Erythroblast (primary cell): ENCODE measurements at regions not wholly inside any gene's neighbourhood (a gene's known extent, or its start where the extent isn't known, plus 50 kb on each side); places are given as distances from the start of the nearest gene placed in this dataset.

ENCODE experiments used
- DNase-seq, 2 experiments: peaks; one replicate each; lab custom pipeline; 2025; lab: John Stamatoyannopoulos, UW
- GATA1 ChIP-seq: IDR thresholded peaks from 2 replicates; pipeline ENCODE4 v1.6.1; 2011; ENCODE audit warnings: low read depth, mild to moderate bottlenecking, control low read depth, low read length, moderate library complexity
- POLR2A ChIP-seq: IDR thresholded peaks from 2 replicates; pipeline ENCODE4 v1.6.1; 2011; ENCODE audit warnings: mild to moderate bottlenecking, low read length

DNA sequence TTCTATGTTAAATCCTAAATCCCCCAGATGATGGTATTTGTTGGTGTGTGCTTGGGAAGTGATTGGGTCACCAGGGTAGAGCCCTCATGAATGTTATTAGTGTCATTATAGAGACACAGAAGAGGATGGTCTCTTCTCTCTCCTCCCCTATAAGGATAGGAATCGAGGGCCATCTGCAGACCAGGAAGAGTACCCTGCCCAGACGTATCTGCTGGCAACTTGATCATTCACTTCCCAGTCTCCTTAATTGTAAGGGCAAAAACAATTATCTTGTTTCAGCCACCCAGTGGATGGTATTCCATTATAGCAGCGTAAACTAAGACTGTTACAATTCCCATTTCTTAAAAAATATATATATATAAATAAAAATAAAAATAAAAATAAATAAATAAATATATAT, 892.2 kb downstream of the SI start:
- no peak for TF ChIP-seq GATA1
- TF ChIP-seq POLR2A: no peak
- DNase-seq: no peak

DNA sequence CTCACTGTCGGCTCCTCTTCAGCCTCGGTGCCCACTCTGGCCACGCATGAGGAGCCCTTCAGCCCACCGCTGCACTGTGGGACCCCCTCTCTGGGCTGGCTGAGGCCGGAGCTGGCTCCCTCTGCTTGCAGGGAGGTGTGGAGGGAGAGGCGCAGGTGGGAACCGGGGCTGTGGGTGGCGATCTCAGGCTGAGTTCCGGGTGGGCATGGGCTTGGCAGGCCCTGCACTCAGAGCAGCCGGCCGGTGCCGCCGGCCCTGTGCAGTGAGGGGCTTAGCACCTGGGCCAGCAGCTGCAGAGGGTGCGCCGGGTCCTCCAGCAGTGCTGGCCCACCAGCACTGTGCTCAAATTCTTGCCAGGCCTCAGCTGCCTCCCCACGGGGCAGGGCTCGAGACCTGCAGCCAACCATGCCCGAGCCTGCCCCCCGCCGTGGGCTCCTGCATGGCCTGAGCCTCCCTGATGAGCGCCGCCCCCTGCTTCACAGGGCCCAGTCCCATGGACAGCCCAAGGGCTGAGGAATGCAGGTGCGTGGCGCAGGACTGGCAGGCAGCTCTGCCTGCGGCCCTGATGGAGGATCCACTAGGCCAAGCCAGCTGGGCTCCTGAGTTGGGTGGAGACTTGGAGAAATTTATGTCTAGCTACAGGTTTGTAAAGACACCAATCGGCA, 899.1 kb downstream of the SI start:
- DNase-seq: no peak
- TF ChIP-seq GATA1 (no peak), POLR2A (no peak)

DNA sequence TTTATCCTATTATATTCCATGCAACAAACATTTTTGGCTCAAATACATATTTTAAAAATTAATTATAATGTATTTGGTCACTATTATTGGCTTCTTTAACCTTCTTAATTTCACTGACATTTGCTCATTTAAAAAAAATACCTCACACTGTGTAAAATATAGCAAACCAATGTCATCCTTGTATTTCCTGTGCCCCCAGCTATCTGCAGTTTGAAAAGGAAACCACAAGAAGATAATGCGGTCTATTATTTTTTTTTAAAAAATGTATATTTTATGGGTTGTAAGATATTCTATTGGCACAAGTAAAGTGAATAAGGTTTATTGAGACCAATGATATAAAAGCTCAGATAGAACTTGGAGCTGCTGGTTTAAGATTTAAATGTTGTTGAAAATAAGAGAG, 904.2 kb downstream of the SI start:
- no peak for TF ChIP-seq POLR2A
- TF ChIP-seq GATA1: no peak
- DNase-seq: no peak

DNA sequence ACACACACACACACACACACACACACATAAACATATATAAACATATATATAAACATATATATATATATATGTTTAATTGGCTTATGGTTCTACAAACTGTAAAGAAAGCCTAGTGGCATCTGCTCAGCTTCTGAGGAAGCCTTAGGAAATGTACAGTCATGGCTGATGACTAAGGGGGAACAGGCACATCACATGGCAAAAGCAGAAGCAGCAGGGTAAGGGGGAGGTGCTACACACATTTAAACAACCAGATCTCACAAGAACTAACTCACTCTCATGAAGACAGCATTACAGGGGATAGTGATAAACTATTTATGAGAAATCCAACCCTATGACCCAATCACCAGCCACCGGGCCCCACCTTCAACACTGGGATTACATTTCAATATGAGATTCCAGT, 922.9 kb downstream of the SI start:
- TF ChIP-seq GATA1: no peak
- TF ChIP-seq POLR2A: no peak
- no peak for DNase-seq

DNA sequence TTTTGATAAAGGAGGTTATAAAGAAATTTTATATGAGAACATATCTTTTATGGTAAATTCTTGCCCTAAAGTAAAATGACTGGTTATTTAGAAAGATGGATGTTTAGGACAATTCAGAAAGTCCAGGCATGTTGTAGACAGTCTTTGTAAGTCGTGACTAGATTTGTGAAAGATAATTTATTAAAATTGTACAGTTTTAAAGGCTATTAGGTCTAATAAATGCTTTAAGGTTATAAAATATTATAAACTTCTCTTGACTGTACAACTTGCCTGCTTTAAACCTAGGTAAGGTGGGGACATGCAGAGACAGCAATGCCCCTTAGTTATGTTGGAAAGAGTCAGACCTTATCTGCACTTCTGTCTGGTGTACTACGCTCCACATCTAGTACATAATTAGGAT, 933.5 kb downstream of the SI start:
- no peak for DNase-seq
- TF ChIP-seq GATA1 (no peak), POLR2A (no peak)

DNA sequence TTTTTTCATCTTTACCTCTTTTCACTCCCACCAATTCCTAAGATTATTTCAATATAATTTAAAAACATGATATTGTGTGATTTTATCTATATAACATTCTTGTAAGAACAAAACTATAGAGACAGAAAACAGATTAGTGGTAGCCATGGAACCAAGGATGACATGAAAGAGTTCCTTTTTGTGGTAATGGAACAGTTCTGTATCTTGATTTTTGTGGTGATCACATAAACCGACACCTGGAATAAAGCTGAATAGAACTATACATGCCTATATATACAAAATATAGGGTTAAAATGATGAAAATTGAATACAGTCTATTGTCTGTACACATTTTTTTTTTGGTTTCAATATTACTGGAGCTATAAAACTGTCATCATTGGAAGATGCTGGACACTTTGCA, 945.4 kb downstream of the SI start:
- no peak for DNase-seq
- TF ChIP-seq GATA1: no peak
- TF ChIP-seq POLR2A: no peak

DNA sequence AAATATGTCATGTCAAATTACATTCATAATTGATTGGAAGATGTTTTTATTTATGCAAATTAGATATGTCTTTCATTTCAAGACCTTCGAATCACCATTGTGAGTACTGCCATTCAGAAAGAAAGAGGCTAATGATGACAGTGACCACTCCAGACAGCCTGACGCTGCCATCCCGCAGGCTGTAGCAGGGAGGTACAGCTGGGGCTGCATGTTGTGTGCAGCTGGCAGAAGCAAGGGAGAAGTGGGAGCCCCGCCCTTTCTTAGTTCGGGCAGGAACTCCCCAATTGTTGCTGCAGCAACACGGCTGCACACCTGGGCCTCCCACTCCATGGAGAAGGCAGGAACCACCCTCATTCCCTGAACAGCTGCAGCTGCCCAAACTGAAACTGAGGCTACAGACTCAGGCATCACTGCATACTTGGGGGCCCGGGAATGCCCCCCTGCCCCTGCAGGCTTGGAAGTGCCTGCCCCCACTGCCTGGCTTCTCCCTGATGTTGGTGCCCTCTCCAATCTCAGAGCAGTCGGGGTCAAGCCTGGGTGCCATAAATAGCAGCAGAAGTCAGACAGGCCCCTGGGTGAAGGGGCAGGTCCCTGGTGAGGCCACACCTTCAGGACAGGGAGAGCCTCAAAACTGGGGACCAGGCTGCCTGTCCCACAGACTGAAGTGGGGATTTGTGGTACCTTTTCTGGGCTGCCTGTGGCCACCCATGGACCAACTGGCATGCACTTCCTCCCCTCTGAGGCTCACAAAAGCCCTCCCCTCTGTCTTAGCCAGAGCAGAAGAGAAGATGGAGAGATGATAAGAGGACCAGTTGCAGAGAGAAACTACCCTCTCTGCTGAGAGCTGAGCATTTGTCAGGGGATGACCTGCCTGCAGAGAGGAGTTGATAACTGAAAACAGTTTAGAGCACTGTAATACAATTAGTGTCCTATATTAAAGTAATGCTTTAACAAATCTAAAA, 964.6 kb downstream of the SI start:
- no peak for DNase-seq
- TF ChIP-seq POLR2A: no peak
- TF ChIP-seq GATA1: no peak

DNA sequence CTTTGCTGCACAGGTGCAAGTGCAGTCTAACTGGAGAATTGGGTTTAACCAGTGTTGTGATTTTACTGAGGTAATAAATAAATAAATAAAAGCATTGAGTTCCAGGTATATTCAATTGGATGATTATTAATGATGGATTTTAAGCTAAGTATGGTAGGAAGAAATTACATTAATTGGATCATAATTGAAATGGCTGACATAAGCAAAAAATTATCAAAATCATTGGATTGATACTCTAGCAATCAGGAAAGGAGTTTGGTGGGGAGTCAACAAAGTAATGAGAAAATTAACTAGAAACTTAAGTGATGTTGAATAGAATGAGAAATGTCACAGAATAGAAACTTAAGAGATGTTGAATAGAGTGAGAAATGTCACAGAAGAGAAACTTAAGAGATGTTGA, 981.9 kb downstream of the SI start:
- no peak for DNase-seq
- TF ChIP-seq POLR2A (no peak), GATA1 (no peak)

DNA sequence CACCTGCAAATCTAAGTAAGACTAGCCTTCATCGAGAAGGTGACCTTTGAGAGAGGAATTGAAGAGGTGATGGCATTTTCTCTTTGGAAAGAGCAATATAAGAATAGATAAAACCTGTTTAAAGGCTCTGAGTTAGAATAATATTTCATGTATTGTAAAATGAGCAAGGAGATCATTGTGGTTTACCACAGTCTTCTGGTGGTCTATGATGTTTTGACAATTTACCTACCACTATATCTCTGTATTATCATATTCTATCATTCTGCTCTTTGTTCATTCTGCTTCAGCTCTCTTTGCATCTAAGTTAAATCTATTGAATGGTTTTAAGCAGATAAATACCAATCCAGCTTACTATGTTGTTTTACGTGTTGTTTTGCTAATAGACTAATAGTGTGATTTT, 982.3 kb downstream of the SI start:
- DNase-seq: no peak
- TF ChIP-seq GATA1 (no peak), POLR2A (no peak)

DNA sequence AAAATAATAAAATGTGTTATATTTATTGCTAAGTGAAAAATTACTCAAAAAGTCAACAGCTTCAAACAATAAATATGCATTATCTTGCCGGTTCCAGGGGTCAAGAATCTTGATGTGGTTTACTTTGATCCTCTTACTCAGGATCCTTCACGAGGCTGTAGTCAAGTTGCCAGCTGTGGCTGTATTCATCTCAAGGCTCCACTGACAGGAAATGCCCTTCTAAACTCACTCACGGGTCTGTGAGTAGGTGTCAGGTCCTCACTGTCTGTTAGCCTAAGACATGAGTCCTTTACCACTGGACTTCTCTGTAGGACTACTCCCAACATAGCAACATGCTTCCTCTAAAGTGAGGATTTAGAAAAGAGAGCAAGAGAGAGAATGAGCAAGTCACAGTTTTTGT, 983.0 kb downstream of the SI start:
- no peak for TF ChIP-seq GATA1
- no peak for TF ChIP-seq POLR2A
- DNase-seq: no peak

DNA sequence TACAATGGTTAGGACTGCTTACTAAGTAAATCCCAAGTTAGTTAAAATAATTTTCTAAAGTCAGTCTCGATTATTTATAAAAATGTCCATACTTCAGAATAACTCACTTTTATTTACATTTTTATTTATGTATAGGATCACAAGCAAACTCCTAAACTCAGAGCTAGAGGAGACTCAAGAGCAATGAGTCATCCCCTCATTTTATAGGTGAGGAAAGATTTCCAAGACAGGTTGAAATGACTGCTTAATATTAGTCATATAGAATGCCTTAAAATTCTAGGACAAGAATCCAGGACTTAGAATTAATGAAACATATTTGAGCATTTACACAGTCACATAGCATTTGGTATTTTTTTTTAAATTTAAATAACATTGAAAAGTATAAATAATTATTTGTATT, 983.8 kb downstream of the SI start:
- TF ChIP-seq POLR2A (no peak), GATA1 (no peak)
- DNase-seq: no peak

DNA sequence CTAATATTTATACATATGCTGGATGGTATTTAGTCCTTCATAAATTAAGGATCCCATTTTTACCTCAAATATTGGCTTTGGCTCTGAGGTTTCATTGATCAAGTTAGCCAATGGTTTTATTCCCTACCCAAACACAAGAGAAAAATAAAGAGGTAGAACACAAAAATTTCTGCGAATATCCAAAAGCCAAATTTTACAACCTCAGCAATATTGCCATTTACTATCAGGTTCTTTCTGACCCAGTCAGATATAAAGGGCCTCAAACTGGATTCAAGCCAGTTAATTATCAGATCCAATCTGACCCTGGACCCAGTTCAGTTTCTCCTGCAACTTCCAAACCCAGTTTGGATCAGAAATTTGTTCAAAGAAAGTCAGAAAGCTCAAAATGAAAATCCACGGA, 998.1 kb downstream of the SI start:
- no peak for DNase-seq
- TF ChIP-seq POLR2A (no peak), GATA1 (no peak)

DNA sequence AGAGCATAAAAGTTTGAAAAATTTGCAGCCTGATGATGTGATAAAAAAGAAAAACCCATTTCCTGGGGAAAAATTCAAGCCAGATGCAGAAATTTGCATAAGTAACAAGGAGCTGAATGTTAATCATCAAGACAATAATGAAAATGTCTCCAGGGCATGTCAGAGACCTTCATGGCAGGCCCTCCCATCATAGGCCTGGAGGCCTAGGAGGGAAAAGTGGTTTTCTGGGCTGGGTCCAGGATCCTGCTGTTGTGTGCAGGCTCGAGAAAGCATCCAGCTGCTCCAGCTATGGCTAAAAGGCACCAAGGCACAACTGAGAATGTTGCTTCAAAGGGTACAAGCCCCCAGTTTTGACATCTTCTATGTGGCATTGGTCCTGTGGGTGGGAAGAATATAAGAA, 1014.0 kb downstream of the SI start:
- TF ChIP-seq GATA1 (no peak), POLR2A (no peak)
- no peak for DNase-seq

DNA sequence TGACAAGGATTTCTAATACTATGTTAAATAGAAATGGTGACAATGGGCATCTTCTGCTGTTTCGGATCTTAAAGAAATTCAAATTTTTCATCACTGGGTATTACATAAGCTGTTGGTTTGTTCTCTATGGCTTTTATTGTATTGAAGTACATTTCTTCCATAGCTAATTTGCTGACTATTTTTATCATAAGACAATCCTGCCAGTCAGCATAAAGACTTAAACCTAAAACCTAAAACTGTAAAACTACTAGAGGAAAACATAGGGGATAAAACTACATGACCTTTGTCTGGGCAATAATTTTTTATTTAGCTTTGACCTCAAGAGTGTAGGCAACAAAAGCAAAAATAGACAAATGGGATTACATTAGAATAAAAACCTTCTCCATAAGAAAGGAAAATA, 1017.4 kb downstream of the SI start:
- no peak for DNase-seq
- TF ChIP-seq GATA1: no peak
- no peak for TF ChIP-seq POLR2A

DNA sequence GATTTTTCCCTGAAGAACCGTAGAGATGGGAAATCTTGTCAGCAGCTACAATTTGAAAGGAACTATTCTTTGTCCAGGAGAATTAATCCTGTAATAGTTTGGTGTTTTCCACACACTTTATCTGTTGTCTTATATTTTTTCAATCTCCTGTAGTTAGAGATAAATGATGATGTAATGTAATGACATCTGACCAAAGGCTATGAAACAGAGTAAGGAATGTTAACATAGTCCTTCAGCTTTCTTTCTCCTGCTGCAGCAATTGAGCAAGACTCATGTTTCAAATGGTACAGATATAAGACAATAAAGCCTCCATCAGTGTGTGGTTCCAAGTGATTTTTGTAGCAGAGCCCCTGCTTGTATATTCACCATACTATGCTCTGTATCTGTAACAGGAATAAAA, 1028.4 kb downstream of the SI start:
- DNase-seq: no peak
- TF ChIP-seq POLR2A: no peak
- TF ChIP-seq GATA1: no peak
